NCI-H82 treated with DMSO at 0.1 percent for 48 hours (cell line): ENCODE measurements at regions not wholly inside any gene's neighbourhood (a gene's known extent, or its start where the extent isn't known, plus 50 kb on each side); places are given as distances from the start of the nearest gene placed in this dataset.

Experiments
- DNase-seq: peaks from one replicate; lab custom pipeline; 2025; ENCODE audit not compliant: unreplicated experiment; lab: John Stamatoyannopoulos, UW

DNA sequence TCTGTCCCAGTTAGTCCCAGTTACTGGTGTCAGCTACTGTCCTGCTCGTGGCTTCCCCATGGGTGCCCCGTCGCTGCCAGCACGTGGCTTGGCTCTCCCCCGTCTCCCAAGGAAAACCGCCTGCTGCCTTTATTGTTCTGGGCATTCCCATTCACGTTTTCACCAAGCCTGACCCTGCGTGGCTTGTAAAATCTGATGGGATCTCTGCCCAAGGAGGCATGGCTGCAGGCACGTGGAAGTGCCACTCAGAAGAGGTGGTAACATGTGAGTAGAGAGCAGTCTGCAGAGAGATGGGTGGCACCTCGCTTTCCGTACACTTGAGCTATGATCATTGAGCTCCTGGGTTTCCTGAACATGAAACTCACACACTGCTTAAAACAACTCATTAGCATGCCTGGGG, 429.2 kb upstream of the KLF4 start:
- DNase-seq, result no peak

- no peak for DNase-seq
These were observed 424.6 kb upstream of the KLF4 start for GRCh38 chr9:107914151-107914550.

DNA sequence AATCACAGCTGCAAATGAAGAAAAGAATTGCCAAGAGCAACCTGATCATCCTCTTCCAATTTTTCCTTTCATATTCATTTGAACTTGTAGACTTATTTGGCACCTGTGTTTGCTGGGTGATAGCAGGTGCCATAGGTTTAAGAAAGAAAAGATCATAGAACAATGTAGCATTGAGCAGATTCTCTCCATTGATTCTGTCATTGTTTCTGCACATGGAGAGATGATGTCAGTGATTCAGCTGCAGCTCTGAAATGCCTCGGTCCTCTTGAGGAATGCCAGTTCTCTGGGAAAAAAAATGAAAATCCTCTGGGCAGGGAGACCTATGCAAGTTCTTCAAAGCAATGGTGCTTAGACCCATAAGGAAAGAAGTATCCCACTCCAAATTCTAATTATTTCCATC, 418.1 kb upstream of the KLF4 start:
- DNase-seq, result no peak

DNA sequence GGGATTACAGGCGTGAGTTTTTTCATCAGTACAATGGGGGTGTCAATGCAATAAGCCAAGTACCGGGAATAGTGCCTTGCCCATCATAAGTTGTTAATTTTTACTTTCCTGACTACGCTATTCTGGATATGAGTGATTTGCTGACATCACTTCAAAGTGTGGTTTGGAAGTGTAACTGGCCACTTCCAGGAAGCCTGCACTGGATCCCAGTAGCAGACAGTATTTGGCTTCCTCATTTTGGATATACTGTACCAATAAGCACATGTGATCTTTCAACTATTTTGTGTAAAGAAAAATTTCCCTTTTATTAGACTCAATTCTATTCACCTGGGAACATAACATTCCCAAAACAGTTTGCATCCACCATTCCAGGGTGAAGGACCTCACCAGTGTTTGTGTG, 417.7 kb upstream of the KLF4 start:
- no peak for DNase-seq

DNA sequence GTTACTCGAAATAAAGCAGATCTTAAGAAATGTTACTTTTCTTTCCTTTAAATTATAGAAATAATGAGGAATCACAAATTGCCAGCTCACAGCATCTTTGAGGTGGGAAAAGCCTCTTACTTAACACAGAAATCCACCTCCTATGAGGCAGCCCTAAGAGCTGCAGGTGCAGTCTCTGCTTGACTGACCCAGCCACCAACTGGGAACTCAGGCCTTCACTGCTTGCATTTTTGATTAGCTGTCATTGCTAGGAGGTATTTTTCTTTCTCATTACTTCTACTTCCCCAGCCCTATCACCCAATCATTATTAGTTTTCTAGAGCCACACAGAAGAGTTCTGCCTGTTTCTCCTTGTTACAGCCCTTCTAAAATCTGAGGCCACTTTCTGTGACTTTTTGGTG, 416.5 kb upstream of the KLF4 start:
- DNase-seq, result no peak

DNA sequence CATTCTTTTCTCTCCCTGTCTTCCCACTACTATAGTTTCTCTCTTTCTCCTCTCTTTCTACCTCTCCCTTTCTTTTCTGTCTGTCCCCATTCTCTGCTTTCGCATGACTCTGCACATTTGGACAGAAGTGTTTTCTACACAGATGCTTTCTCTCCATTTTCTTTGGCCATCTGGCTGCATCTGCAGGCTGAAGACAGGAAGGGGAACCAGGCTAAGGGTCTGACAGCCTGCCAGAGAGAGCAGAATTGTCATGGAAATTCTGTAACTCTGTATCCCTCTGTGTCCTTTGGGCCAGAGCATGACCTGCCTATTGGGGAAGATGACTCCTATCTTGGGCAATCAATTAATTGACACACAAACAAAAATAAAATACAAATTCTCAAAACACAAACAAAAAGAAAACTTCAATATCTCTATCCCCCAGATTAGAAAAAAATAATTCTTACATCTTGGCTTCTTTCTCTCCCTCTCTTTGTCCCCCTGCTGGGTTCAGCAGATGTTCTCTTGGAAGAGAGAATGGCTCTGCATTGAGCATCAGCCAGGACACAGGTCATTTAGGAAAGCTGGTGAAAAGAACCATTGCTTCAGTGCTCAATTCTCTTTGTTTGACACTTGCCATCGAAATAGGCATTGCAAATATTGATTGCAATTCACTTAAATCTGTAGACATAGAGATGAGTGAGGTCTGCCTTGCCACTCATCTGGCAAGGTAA, 415.9 kb upstream of the KLF4 start:
- DNase-seq, result no peak

GRCh38 chr9:107899961-107900330, 410.4 kb upstream of the KLF4 start:
- no peak for DNase-seq

- DNase-seq, result no peak
These were observed 409.2 kb upstream of the KLF4 start for GRCh38 chr9:107898761-107899160.

DNA sequence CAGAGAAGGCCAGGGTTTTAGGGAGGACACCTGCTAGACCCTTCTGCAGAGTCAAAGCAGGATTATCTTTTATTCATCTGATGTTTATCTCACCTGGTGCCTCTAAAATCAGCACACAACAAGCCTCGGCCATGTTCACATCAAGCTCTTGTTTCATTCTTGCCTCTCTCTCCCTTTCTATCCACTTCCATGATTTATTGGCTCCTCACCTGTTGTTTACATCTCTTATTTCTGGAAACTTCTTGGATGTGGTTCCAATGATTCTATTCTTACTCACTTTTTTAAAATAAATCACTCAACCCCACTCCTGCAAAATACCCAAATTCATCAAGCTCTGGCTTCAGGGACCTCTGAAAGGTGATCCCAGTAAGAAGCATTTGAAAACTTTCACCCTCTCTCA, 407.0 kb upstream of the KLF4 start:
- DNase-seq, result no peak

- no peak for DNase-seq
These were observed 406.0 kb upstream of the KLF4 start for GRCh38 chr9:107895501-107896001.

GRCh38 chr9:107894572-107895261, 405.1 kb upstream of the KLF4 start:
- no peak for DNase-seq

DNA sequence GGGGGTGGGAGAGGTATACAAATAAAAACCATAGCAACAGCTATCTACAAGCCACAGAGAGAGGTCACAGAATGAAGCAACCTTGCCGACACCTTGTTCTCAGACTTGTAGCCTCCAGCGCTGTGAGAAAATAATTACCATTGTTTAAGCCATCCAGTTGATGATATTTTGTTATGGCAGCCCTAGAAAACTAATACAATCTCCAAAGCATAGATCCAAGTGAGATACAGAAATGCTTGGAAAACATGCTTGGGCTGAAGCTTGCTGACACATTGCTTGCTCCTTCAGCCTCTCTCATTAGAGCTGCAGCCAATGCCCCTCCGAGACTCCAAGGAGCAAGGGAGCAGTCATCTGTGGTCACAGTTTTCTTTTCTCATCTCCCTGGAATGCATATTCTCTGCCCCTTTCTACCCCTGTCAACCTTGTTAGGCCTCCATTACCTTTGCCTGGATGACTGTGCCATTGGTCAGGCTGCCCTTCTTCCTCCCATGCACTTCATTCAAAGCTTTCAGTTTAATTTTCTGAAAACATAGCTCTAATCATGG, 401.4 kb upstream of the KLF4 start:
- DNase-seq, result no peak

- DNase-seq, result no peak
These were observed 399.2 kb upstream of the KLF4 start for GRCh38 chr9:107888773-107889227.

DNA sequence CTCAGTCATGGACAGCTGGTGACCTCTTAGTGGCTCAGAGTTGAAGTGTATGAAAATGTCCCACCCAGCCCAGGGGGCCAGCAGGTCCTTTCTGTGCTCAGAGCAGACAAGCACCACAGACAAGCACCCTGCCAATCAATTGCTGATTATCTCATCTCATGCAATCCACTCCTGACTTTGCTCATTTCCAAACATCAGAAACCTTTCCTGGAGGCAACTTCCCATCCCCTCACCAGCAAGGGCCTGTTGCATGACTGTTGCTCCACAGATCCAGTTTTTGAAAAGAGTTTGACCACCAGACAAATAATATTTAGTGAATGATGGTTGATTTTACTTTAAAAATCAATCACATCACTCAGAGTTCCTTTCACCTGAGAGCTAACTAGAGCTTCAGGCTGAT, 397.3 kb upstream of the KLF4 start:
- DNase-seq, result no peak

DNA sequence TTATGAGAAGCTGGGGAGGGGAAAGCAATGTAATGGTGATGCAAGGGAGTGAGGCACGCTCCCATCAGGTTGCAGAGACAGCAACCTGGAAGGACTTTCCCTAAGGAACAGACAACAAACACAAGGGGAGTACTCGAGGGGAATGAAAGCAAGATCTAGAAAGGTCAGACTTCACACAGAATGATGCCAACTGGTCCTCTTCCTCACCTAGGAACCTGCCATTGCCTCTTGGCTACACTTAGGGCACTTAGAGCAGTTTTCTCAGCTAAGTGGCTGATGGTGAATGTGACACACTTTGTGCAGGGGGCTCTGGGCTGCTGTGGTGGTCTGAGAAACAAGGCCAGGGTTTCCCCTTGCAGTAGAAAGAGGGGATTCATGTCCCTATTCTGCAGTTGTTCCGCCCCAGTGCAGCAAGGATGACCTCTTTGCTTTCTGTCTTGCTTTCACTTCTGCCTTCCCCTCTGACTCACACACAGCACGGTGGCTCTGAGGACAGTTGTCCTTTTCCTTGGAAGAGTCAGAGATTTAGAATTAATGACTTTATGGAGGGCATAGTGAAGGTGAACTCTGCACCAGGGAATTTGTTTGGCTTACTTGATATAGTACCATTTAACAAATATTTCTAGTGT, 394.0 kb upstream of the KLF4 start:
- no peak for DNase-seq

DNA sequence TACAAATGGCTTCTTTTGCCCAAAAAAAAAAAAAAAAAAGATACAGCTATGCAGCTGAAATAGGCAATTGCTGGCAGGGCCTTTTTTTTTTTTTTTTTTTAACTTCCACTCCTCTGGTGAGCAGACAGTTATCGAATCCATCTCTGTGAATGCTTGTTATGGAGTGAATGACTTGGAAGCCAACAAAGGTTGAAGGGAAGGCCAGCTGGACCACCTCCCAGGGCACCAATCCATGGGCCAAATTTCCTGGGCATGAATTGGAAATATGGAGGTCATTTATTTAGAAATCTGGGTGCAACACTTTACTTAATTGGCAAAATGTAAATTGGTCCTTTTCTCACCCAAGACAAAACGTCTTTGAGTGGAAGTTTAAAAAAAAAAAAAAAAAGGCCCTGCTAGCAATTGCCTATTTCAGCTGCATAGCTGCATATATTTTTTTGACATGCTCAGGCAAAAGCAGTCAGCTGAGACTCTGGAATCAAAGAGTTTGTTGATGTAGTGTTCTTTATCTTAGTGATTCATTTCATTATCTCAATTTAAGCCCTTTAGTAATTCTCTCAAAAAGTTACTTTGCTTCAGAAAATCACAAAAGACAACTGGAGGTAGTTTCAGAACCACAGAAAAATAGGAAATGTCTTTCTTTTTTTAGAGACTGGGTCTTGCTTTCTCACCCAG, 392.2 kb upstream of the KLF4 start:
- DNase-seq, result no peak

- DNase-seq, result no peak
These were observed 388.9 kb upstream of the KLF4 start for GRCh38 chr9:107878462-107878861.

GRCh38 chr9:107875571-107875980, 386.0 kb upstream of the KLF4 start:
- DNase-seq, result no peak

- no peak for DNase-seq
These were observed 385.2 kb upstream of the KLF4 start for GRCh38 chr9:107874591-107875369.

DNA sequence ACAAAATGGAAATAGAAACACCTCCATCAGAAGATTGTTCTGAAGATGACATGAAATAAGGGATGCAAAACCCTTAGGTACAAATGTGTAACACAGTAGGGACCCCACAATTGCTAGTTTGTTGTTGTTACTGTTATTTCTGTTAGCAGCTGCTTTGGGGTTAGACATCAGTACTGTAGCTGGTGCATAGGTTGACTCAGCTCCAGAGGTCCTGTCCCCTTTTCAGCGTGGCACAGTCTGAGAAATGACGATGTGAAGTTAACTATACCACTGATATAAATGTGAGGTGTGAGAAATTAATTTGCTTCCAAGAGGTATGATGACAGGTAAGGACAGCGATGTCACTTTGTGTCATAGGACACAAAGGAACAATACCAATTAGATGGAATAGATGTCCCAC, 384.6 kb upstream of the KLF4 start:
- DNase-seq, result no peak
